Vagina (tissue), 2 donors: ENCODE measurements at regions not wholly inside any gene's neighbourhood (a gene's known extent, or its start where the extent isn't known, plus 50 kb on each side); places are given as distances from the start of the nearest gene placed in this dataset.

Experiments
- DNase-seq, 2 donors: peaks; one replicate each; pipeline ENCODE4 v3.0.0-alpha.2; 2017; ENCODE audit errors: extremely low spot score in 2 of 2
- H3K27ac ChIP-seq: fragments of 200-600 bp; sonication (generic); one replicate; pipeline ENCODE4 v1.5.1; 2019
- H3K27me3 ChIP-seq: fragments of 200-600 bp; sonication (generic); one replicate; pipeline ENCODE4 v1.5.1; 2019
- H3K36me3 ChIP-seq, 2 donors: fragments of 200-600 bp; sonication (generic); one replicate each; pipeline ENCODE4 v1.5.1; 2017 to 2019
- H3K4me1 ChIP-seq: fragments of 200-600 bp; sonication (generic); one replicate; pipeline ENCODE4 v1.5.1; 2019
- H3K4me3 ChIP-seq, 2 donors: fragments of 200-600 bp; sonication (generic); 1 replicate in 1 of 2; 2 replicates in 1 of 2; pipeline ENCODE4 v1.5.1; 2016 to 2019
- H3K9me3 ChIP-seq: fragments of 200-600 bp; sonication (generic); one replicate; pipeline ENCODE4 v1.5.1; 2019
- CTCF ChIP-seq, 3 experiments: fragments of 450-650 bp in 2 of 3; fragments of 200-600 bp in 1 of 3; sonication (generic) in 1 of 3; IDR thresholded peaks; one replicate each; pipeline ENCODE4 v1.5.1; 2017 to 2019; ENCODE audit warnings: antibody characterized with exemption in 3 of 3, mild to moderate bottlenecking in 2 of 3, moderate library complexity in 2 of 3
- POLR2A ChIP-seq, 2 donors: fragments of 450-650 bp; IDR thresholded peaks; one replicate each; pipeline ENCODE4 v1.6.1; 2017; ENCODE audit warnings: antibody characterized with exemption in 2 of 2, mild to moderate bottlenecking in 2 of 2, moderate library complexity in 2 of 2
- POLR2AphosphoS5 ChIP-seq, 2 donors: sonication (generic); formaldehyde crosslinking; IDR thresholded peaks; one replicate each; pipeline ENCODE4 v1.9.0; 2017; ENCODE audit warnings: antibody characterized with exemption in 2 of 2, mild to moderate bottlenecking in 2 of 2, low read depth in 1 of 2; ENCODE audit not compliant: insufficient read depth in 1 of 2
- intact Hi-C: fragments of 100-400 bp; cut with DNase I; formaldehyde crosslinking; loops from one replicate; pipeline ENCODE4 v1.15.1; 2023

GRCh38 chrX:139194571-139195280 is 335.8 kb upstream of the F9 start:
- DNase-seq = no peak

GRCh38 chrX:139192386-139192961 is 338.1 kb upstream of the F9 start:
- no peaks in the 10 kb centered on the region for H3K4me1 ChIP-seq
- TF ChIP-seq CTCF (IDR thresholded peaks at IDR 0.05) (no peak), POLR2A (IDR thresholded peaks at IDR 0.05) (no peak), POLR2AphosphoS5 (IDR thresholded peaks at IDR 0.05; ENCODE audit: insufficient read depth in 1 of 2, low read depth in 1 of 2) (no peak)
- H3K27me3 ChIP-seq = no peaks in the 10 kb centered on the region
- no peak overlapping the region for H3K27ac ChIP-seq
- no peaks in the 10 kb centered on the region for H3K9me3 ChIP-seq
- H3K36me3 ChIP-seq = no peaks in the 10 kb centered on the region
- intact Hi-C loops = no loop called here
- DNase-seq = no peak
- no peak overlapping the region for H3K4me3 ChIP-seq

More at GRCh38 chrX:139194571-139195280, 335.8 kb upstream of the F9 start:
- no peaks in the 10 kb centered on the region for H3K27me3 ChIP-seq
- H3K36me3 ChIP-seq = no peaks in the 10 kb centered on the region
- H3K4me1 ChIP-seq = no peaks in the 10 kb centered on the region
- TF ChIP-seq CTCF (IDR thresholded peaks at IDR 0.05) (no peak), POLR2A (IDR thresholded peaks at IDR 0.05) (no peak), POLR2AphosphoS5 (IDR thresholded peaks at IDR 0.05; ENCODE audit: insufficient read depth in 1 of 2, low read depth in 1 of 2) (peak; percentile 30 to 56)
- H3K9me3 ChIP-seq = no peaks in the 10 kb centered on the region
- no peak overlapping the region for H3K27ac ChIP-seq
- intact Hi-C loops = no loop called here
- peak overlapping the region; percentile 34 to 35 for H3K4me3 ChIP-seq

- no peaks in the 10 kb centered on the region for H3K9me3 ChIP-seq
- TF ChIP-seq POLR2AphosphoS5 (IDR thresholded peaks at IDR 0.05; ENCODE audit: insufficient read depth in 1 of 2, low read depth in 1 of 2) (no peak), POLR2A (IDR thresholded peaks at IDR 0.05) (no peak), CTCF (IDR thresholded peaks at IDR 0.05) (no peak)
- intact Hi-C loops = no loop called here
- H3K27ac ChIP-seq = no peak overlapping the region
- H3K36me3 ChIP-seq = no peaks in the 10 kb centered on the region
- H3K4me3 ChIP-seq = no peak overlapping the region
- DNase-seq = no peak
- H3K4me1 ChIP-seq = no peaks in the 10 kb centered on the region
- no peaks in the 10 kb centered on the region for H3K27me3 ChIP-seq
These were observed 338.7 kb upstream of the F9 start for GRCh38 chrX:139191746-139192385.

GRCh38 chrX:139191286-139191685 is 339.3 kb upstream of the F9 start:
- Histone ChIP-seq H3K4me3 (no peak overlapping the region), H3K9me3 (no peaks in the 10 kb centered on the region), H3K27ac (no peak overlapping the region), H3K27me3 (no peaks in the 10 kb centered on the region), H3K4me1 (no peaks in the 10 kb centered on the region), H3K36me3 (no peaks in the 10 kb centered on the region)
- no peak for DNase-seq
- intact Hi-C loops = no loop called here
- TF ChIP-seq POLR2AphosphoS5 (IDR thresholded peaks at IDR 0.05; ENCODE audit: insufficient read depth in 1 of 2, low read depth in 1 of 2) (no peak), POLR2A (IDR thresholded peaks at IDR 0.05) (no peak), CTCF (IDR thresholded peaks at IDR 0.05) (no peak)

- Histone ChIP-seq H3K4me3 (no peak overlapping the region), H3K36me3 (no peaks in the 10 kb centered on the region), H3K9me3 (no peaks in the 10 kb centered on the region), H3K27me3 (no peaks in the 10 kb centered on the region), H3K4me1 (no peaks in the 10 kb centered on the region), H3K27ac (no peak overlapping the region)
- intact Hi-C loops = no loop called here
- TF ChIP-seq CTCF (IDR thresholded peaks at IDR 0.05) = no peak
- TF ChIP-seq POLR2AphosphoS5 (IDR thresholded peaks at IDR 0.05; ENCODE audit: insufficient read depth in 1 of 2, low read depth in 1 of 2) = no peak
- no peak for TF ChIP-seq POLR2A (IDR thresholded peaks at IDR 0.05)
- DNase-seq = no peak
These were observed 342.8 kb upstream of the F9 start for GRCh38 chrX:139187738-139188137.
